Smooth muscle cell (in vitro differentiated cells): ENCODE measurements at regions not wholly inside any gene's neighbourhood (a gene's known extent, or its start where the extent isn't known, plus 50 kb on each side); places are given as distances from the start of the nearest gene placed in this dataset.

ENCODE experiments used
- DNase-seq: peaks from one replicate; lab custom pipeline; 2025; ENCODE audit not compliant: unreplicated experiment; lab: John Stamatoyannopoulos, UW
- H2AFZ ChIP-seq: fragments of 200-600 bp; sonication (generic); 2 replicates; pipeline ENCODE4 v1.6.0; 2016; ENCODE audit warnings: antibody characterized with exemption, low read depth, mild to moderate bottlenecking
- H3F3A ChIP-seq: fragments of 200-600 bp; sonication (generic); 2 replicates; pipeline ENCODE4 v1.6.0; 2017; ENCODE audit warnings: antibody characterized with exemption, low read depth
- H3K27ac ChIP-seq: fragments of 200-600 bp; sonication (generic); 2 replicates; pipeline ENCODE4 v1.5.1; 2016; ENCODE audit warnings: low read depth, mild to moderate bottlenecking
- H3K27me3 ChIP-seq: fragments of 200-600 bp; sonication (generic); 2 replicates; pipeline ENCODE4 v1.6.1; 2016; ENCODE audit warnings: low read depth, mild to moderate bottlenecking
- H3K36me3 ChIP-seq: fragments of 200-600 bp; sonication (generic); 2 replicates; pipeline ENCODE4 v1.5.1; 2016; ENCODE audit warnings: low read depth
- H3K4me1 ChIP-seq: fragments of 200-600 bp; sonication (generic); 2 replicates; pipeline ENCODE4 v1.5.1; 2016; ENCODE audit warnings: low read depth
- H3K4me2 ChIP-seq: fragments of 200-600 bp; sonication (generic); 2 replicates; pipeline ENCODE4 v1.6.0; 2016; ENCODE audit warnings: mild to moderate bottlenecking
- H3K4me3 ChIP-seq: fragments of 200-600 bp; sonication (generic); 2 replicates; pipeline ENCODE4 v1.5.1; 2016; ENCODE audit warnings: mild to moderate bottlenecking
- H3K79me2 ChIP-seq: fragments of 200-600 bp; sonication (generic); 2 replicates; pipeline ENCODE4 v1.6.0; 2016; ENCODE audit warnings: low read depth, mild to moderate bottlenecking
- H3K9ac ChIP-seq: fragments of 200-600 bp; sonication (generic); 2 replicates; pipeline ENCODE4 v1.6.0; 2016; ENCODE audit warnings: low read depth
- H3K9me3 ChIP-seq: fragments of 200-600 bp; sonication (generic); replicated peaks from 2 replicates; pipeline ENCODE4 v1.5.1; 2016; ENCODE audit warnings: low read depth
- H4K20me1 ChIP-seq: fragments of 200-600 bp; sonication (generic); 2 replicates; pipeline ENCODE4 v1.6.0; 2016; ENCODE audit warnings: low read depth
- CTCF ChIP-seq: fragments of 200-600 bp; sonication (generic); IDR thresholded peaks from 2 replicates; pipeline ENCODE4 v1.5.1; 2017; ENCODE audit warnings: borderline replicate concordance, mild to moderate bottlenecking, antibody characterized with exemption; ENCODE audit not compliant: insufficient read depth, poor library complexity, severe bottlenecking
- WGBS: methylation state at CpG from one replicate; pipeline ENCODE4 v1.1.7; 2016; ENCODE audit warnings: low lambda C conversion rate; 5-methylcytosine and 5-hydroxymethylcytosine counted together

GRCh38 chr18:10041180-10041579 is 127.4 kb downstream of the VAPA start:
- H3K36me3 ChIP-seq, result no peaks in the 10 kb centered on the region
- no peaks in the 10 kb centered on the region for H3K79me2 ChIP-seq
- H3K4me2 ChIP-seq, result peak overlapping the region; percentile 65
- H3F3A ChIP-seq, result peaks cover 45% of the 10 kb centered on the region
- TF ChIP-seq CTCF, result no peak
- no peak overlapping the region for H3K4me3 ChIP-seq
- no peaks in the 10 kb centered on the region for H3K27me3 ChIP-seq
- peaks cover 7% of the 10 kb centered on the region for H3K4me1 ChIP-seq
- H3K9ac ChIP-seq, result peak overlapping the region; percentile 30
- peak overlapping the region; percentile 91 for H3K27ac ChIP-seq
- no peak for DNase-seq
- H2AFZ ChIP-seq, result no peak overlapping the region
- no peaks in the 10 kb centered on the region for H3K9me3 ChIP-seq
- H4K20me1 ChIP-seq, result no peaks in the 10 kb centered on the region

- WGBS, result 63% methylated on average over 5 of the region's 5 CpGs
- Histone ChIP-seq H4K20me1 (no peaks in the 10 kb centered on the region), H3K27me3 (no peaks in the 10 kb centered on the region), H2AFZ (no peak overlapping the region), H3K27ac (peak overlapping the region; percentile 91), H3K4me3 (no peak overlapping the region), H3K36me3 (no peaks in the 10 kb centered on the region), H3K79me2 (no peaks in the 10 kb centered on the region), H3K4me1 (peaks cover 6% of the 10 kb centered on the region), H3F3A (peaks cover 43% of the 10 kb centered on the region), H3K9ac (no peak overlapping the region), H3K9me3 (no peaks in the 10 kb centered on the region), H3K4me2 (no peak overlapping the region)
- no peak for TF ChIP-seq CTCF
- DNase-seq, result no peak
Observed at GRCh38 chr18:10042492-10042891, 128.7 kb downstream of the VAPA start.

GRCh38 chr18:10044054-10044453 is 130.2 kb downstream of the VAPA start:
- Histone ChIP-seq H3K79me2 (no peaks in the 10 kb centered on the region), H3K4me2 (no peak overlapping the region), H3K4me3 (no peak overlapping the region), H3K27me3 (no peaks in the 10 kb centered on the region), H3K27ac (no peak overlapping the region), H4K20me1 (no peaks in the 10 kb centered on the region), H3K9me3 (no peaks in the 10 kb centered on the region), H2AFZ (no peak overlapping the region), H3K4me1 (peaks cover 6% of the 10 kb centered on the region), H3F3A (peaks cover 33% of the 10 kb centered on the region), H3K9ac (no peak overlapping the region), H3K36me3 (no peaks in the 10 kb centered on the region)
- 88% methylated on average over 1 of the region's 1 CpG for WGBS
- no peak for DNase-seq
- TF ChIP-seq CTCF, result no peak

- no peak overlapping the region for H2AFZ ChIP-seq
- no peak overlapping the region for H3K4me3 ChIP-seq
- no peaks in the 10 kb centered on the region for H3K9me3 ChIP-seq
- no peaks in the 10 kb centered on the region for H3K27me3 ChIP-seq
- 96% methylated on average over 23 of the region's 23 CpGs for WGBS
- no peaks in the 10 kb centered on the region for H3K36me3 ChIP-seq
- no peak overlapping the region for H3K9ac ChIP-seq
- H3F3A ChIP-seq, result peaks cover 22% of the 10 kb centered on the region
- peaks cover 6% of the 10 kb centered on the region for H3K4me1 ChIP-seq
- no peak for TF ChIP-seq CTCF
- no peak overlapping the region for H3K4me2 ChIP-seq
- no peak overlapping the region for H3K27ac ChIP-seq
- no peaks in the 10 kb centered on the region for H4K20me1 ChIP-seq
- no peaks in the 10 kb centered on the region for H3K79me2 ChIP-seq
- no peak for DNase-seq
Observed at GRCh38 chr18:10045296-10045891, 131.6 kb downstream of the VAPA start.
